K562 (cell line): ENCODE measurements at regions not wholly inside any gene's neighbourhood (a gene's known extent, or its start where the extent isn't known, plus 50 kb on each side); places are given as distances from the start of the nearest gene placed in this dataset.

Experiments used
- ATAC-seq: fragments of 200-7000 bp; cut with Tn5 transposase; 3 replicates; pipeline ENCODE4 v1.9.1; 2020; ENCODE audit warnings: moderate library complexity
- BruUV-seq: library from RNA; stranded (reverse); fragments of 400-500 nt; replicated peaks from 2 replicates; lab custom pipeline; 2021; lab: Mats Ljungman, UMichigan
- CTCF ChIA-PET: fragments of 300-600 bp; formaldehyde crosslinking; extraction: SDS; loops from one replicate; lab custom pipeline; 2021; ENCODE audit warnings: low intra/inter-chr PET ratio; lab: Yijun Ruan, JAX
- POLR2A ChIA-PET: fragments of 300-600, 350-650 bp; sonication (Branson Sonifier 250); formaldehyde crosslinking; extraction: SDS; loops from one replicate; lab custom pipeline; 2021; ENCODE audit warnings: antibody characterized with exemption, inconsistent platforms; lab: Yijun Ruan, JAX
- DNase-seq, 4 experiments: peaks; one replicate each; pipeline versions ENCODE4 v3.0.0 to v3.0.0-alpha.2; 2011 to 2018; ENCODE audit warnings: low spot score in 3 of 4, mixed read lengths in 3 of 4; ENCODE audit errors: extremely low read depth in 1 of 4
- FAIRE-seq: peaks from 2 replicates; lab custom pipeline; 2011; peaks lifted over from hg19 to GRCh38; lab: Jason Lieb, UNC
- H2AFZ ChIP-seq: 2 replicates; pipeline ENCODE4 v1.6.0; 2011; ENCODE audit warnings: low read depth, low read length, control low read depth, inconsistent platforms
- H3K27ac ChIP-seq: fragments of 200-600 bp; 3 replicates; pipeline ENCODE4 v1.8.0; 2011; ENCODE audit warnings: low read depth, mild to moderate bottlenecking, control low read depth, inconsistent platforms, low read length, moderate library complexity, mixed read lengths; ENCODE audit errors: extremely low read depth
- H3K27me3 ChIP-seq, 2 experiments: fragments of 300-600 bp in 1 of 2; 2 replicates in 1 of 2; 3 replicates in 1 of 2; pipeline versions ENCODE4 v1.6.0 to v1.8.0; 2011; ENCODE audit warnings: inconsistent platforms in 2 of 2, low read length in 2 of 2, mild to moderate bottlenecking in 1 of 2, mixed read lengths in 1 of 2, moderate library complexity in 1 of 2; ENCODE audit not compliant: control insufficient read depth in 2 of 2, insufficient read depth in 2 of 2
- H3K36me3 ChIP-seq: fragments of 300-600 bp; 3 replicates; pipeline ENCODE4 v1.8.0; 2011; ENCODE audit warnings: mild to moderate bottlenecking, low read length, inconsistent platforms; ENCODE audit not compliant: control insufficient read depth, insufficient read depth
- H3K4me1 ChIP-seq, 2 experiments: fragments of 200-600 bp in 1 of 2; replicated peaks in 1 of 2; 2 replicates in 1 of 2; 3 replicates in 1 of 2; pipeline versions ENCODE4 v1.5.1 to v1.8.0; 2011; ENCODE audit warnings: inconsistent platforms in 2 of 2, low read length in 2 of 2, mild to moderate bottlenecking in 1 of 2, mixed read lengths in 1 of 2, moderate library complexity in 1 of 2; ENCODE audit not compliant: control insufficient read depth in 2 of 2, insufficient read depth in 2 of 2
- H3K4me2 ChIP-seq: 2 replicates; pipeline ENCODE4 v1.6.1; 2011; ENCODE audit warnings: low read length, control low read depth, inconsistent platforms, mixed read lengths; ENCODE audit not compliant: insufficient read depth
- H3K4me3 ChIP-seq: fragments of 200-600 bp; sonication (generic), shearing (Covaris generic); 2 replicates; pipeline ENCODE4 v1.5.1; 2016; ENCODE audit warnings: control low read depth, inconsistent platforms
- H3K79me2 ChIP-seq: fragments of 200-600 bp; 3 replicates; pipeline ENCODE4 v1.8.0; 2011; ENCODE audit warnings: low read length, inconsistent platforms; ENCODE audit not compliant: control insufficient read depth, insufficient read depth
- H3K9ac ChIP-seq, 2 experiments: 2 replicates each; pipeline versions ENCODE4 v1.6.0 to v1.6.1; 2011; ENCODE audit warnings: low read depth in 2 of 2, low read length in 2 of 2, control low read depth in 1 of 2, inconsistent platforms in 1 of 2, mild to moderate bottlenecking in 1 of 2, mixed read lengths in 1 of 2; ENCODE audit not compliant: insufficient read depth in 1 of 2
- H3K9me1 ChIP-seq: one replicate; pipeline ENCODE4 v1.6.0; 2011; ENCODE audit warnings: inconsistent platforms, mild to moderate bottlenecking, low read length, moderate library complexity; ENCODE audit not compliant: control insufficient read depth, insufficient read depth
- H3K9me3 ChIP-seq: replicated peaks from 2 replicates; pipeline ENCODE4 v1.5.1; 2011; ENCODE audit warnings: low read depth, low read length, inconsistent platforms; ENCODE audit not compliant: control insufficient read depth, insufficient read depth
- H4K20me1 ChIP-seq: replicated peaks from 2 replicates; pipeline ENCODE4 v1.6.1; 2011; ENCODE audit warnings: low read length, inconsistent platforms, mixed read lengths; ENCODE audit not compliant: control insufficient read depth, insufficient read depth
- ELK1 ChIP-seq: sonication (generic); formaldehyde crosslinking; IDR thresholded peaks from 2 replicates; pipeline ENCODE4 v1.8.1; 2022; ENCODE audit warnings: missing genetic modification reagents
- ERF ChIP-seq: fragments of 450-650 bp; formaldehyde crosslinking; IDR thresholded peaks from 2 replicates; pipeline ENCODE4 v1.4.0; 2020; ENCODE audit warnings: mild to moderate bottlenecking, mixed read lengths
- ESRRA ChIP-seq: fragments of 450-650 bp; IDR thresholded peaks from 2 replicates; pipeline ENCODE4 v1.6.1; 2014; ENCODE audit warnings: low read depth, mild to moderate bottlenecking, moderate library complexity, borderline replicate concordance
- KLF10 ChIP-seq: fragments of 250-450 bp; sonication (Bioruptor Pico); IDR thresholded peaks from 2 replicates; pipeline ENCODE4 v1.6.1; 2021; ENCODE audit warnings: matching md5 sums
- MEF2D ChIP-seq: conservative IDR thresholded peaks from 2 replicates; pipeline ENCODE4 v1.6.1; 2016; ENCODE audit warnings: low read depth, missing genetic modification characterization, missing compliant biosample characterization
- NFE2L1 ChIP-seq: fragments of 450-650 bp; IDR thresholded peaks from 2 replicates; pipeline ENCODE4 v1.6.1; 2016; ENCODE audit warnings: missing genetic modification characterization, low read depth, mild to moderate bottlenecking, missing compliant biosample characterization, moderate library complexity, borderline replicate concordance
- NUFIP1 ChIP-seq: fragments of 450-650 bp; IDR thresholded peaks from 2 replicates; pipeline ENCODE4 v1.6.1; 2018; ENCODE audit not compliant: partially characterized antibody
- PTBP1 ChIP-seq: fragments of 200-400 bp; formaldehyde crosslinking; IDR thresholded peaks from 2 replicates; pipeline ENCODE4 v1.6.1; 2017; ENCODE audit warnings: low read depth, low read length
- RAD51 ChIP-seq: fragments of 450-650 bp; IDR thresholded peaks from 2 replicates; pipeline ENCODE4 v1.7.1; 2016; ENCODE audit warnings: low read depth, mild to moderate bottlenecking, borderline replicate concordance
- SRSF3 ChIP-seq: fragments of 200-400 bp; formaldehyde crosslinking; IDR thresholded peaks from 2 replicates; pipeline ENCODE4 v1.6.1; 2016; ENCODE audit warnings: mild to moderate bottlenecking, low read length, moderate library complexity; ENCODE audit not compliant: insufficient read depth
- ZBTB49 ChIP-seq: sonication (generic); formaldehyde crosslinking; IDR thresholded peaks from 2 replicates; pipeline ENCODE4 v1.8.0; 2022; ENCODE audit warnings: missing genetic modification reagents, mild to moderate bottlenecking, borderline replicate concordance
- ZKSCAN8 ChIP-seq: fragments of 200-800 bp; sonication (Bioruptor generic); IDR thresholded peaks from 2 replicates; pipeline ENCODE4 v1.6.1; 2016; ENCODE audit warnings: missing genetic modification characterization, missing compliant biosample characterization
- ZNF140 ChIP-seq: fragments of 250-450 bp; sonication (Bioruptor Pico); IDR thresholded peaks from 2 replicates; pipeline ENCODE4 v1.8.0; 2021; ENCODE audit warnings: moderate library complexity, mild to moderate bottlenecking, inconsistent platforms
- ZNF263 ChIP-seq: sonication (generic); formaldehyde crosslinking; IDR thresholded peaks from 2 replicates; pipeline ENCODE4 v1.8.0; 2022; ENCODE audit warnings: mild to moderate bottlenecking, missing genetic modification reagents, borderline replicate concordance
- ZNF586 ChIP-seq: fragments of 450-650 bp; formaldehyde crosslinking; conservative IDR thresholded peaks from 2 replicates; pipeline ENCODE4 v1.4.0; 2020; ENCODE audit warnings: mild to moderate bottlenecking, moderate library complexity
- WGBS: fragments of 100-300 bp; shearing (Covaris generic); methylation state at CpG from one replicate; pipeline ENCODE4 v1.1.6; 2016; ENCODE audit warnings: low coverage, mixed read lengths; ENCODE audit not compliant: insufficient coverage; ENCODE audit errors: missing lambda C conversion rate; 5-methylcytosine and 5-hydroxymethylcytosine counted together
- in situ Hi-C: fragments of 300-500 bp; cut with MboI; formaldehyde crosslinking; loops from 4 replicates; pipeline ENCODE4 v1.15.0; 2018; ENCODE audit warnings: inconsistent platforms, mixed read lengths
- intact Hi-C: fragments of 100-400 bp; cut with micrococcal nuclease; formaldehyde crosslinking; loops from 2 replicates; pipeline ENCODE4 v1.14.2; 2022

GRCh38 chr10:81027223-81027622 is 489.5 kb downstream of the SH2D4B start:
- Histone ChIP-seq H3K9ac (no peak overlapping the region), H3K9me1 (no peaks in the 10 kb centered on the region), H3K79me2 (no peaks in the 10 kb centered on the region), H3K27ac (no peak overlapping the region), H3K4me2 (no peak overlapping the region), H3K27me3 (no peaks in the 10 kb centered on the region)
- BruUV-seq: no TSS peak
- ATAC-seq: no peak
- POLR2A ChIA-PET: no interaction called here
- DNase-seq: no peak
- FAIRE-seq: no peak
- no peak for TF ChIP-seq ZNF586 (CRISPR knock-in tag)
- no peak for TF ChIP-seq PTBP1
- no peak for TF ChIP-seq KLF10 (CRISPR knock-in tag)
- no peak for TF ChIP-seq ZKSCAN8
- TF ChIP-seq ZNF263 (CRISPR knock-in tag): no peak
- no peak for TF ChIP-seq ESRRA
- no peak for TF ChIP-seq ELK1 (CRISPR knock-in tag)
- TF ChIP-seq ERF (CRISPR knock-in tag): no peak
- no peak for TF ChIP-seq NUFIP1
- TF ChIP-seq ZNF140 (CRISPR knock-in tag): no peak
- TF ChIP-seq ZBTB49: no peak
- TF ChIP-seq NFE2L1 (tag): no peak
- no peak for TF ChIP-seq RAD51
- no peak for TF ChIP-seq SRSF3
- TF ChIP-seq MEF2D (tag): no peak
- TF ChIP-seq, all 486 proteins: peak for 0
- Histone ChIP-seq H3K9me3 (no peaks in the 10 kb centered on the region), H2AFZ (no peak overlapping the region), H4K20me1 (no peaks in the 10 kb centered on the region), H3K4me1 (no peaks in the 10 kb centered on the region), H3K36me3 (no peaks in the 10 kb centered on the region), H3K4me3 (no peak overlapping the region)
- WGBS: 0% methylated on average over 1 of the region's 1 CpG
- intact Hi-C loops (no loop called here), in situ Hi-C loops (no loop called here)
- CTCF ChIA-PET: no interaction called here
